ACC112 (cell line): ENCODE measurements at regions not wholly inside any gene's neighbourhood (a gene's known extent, or its start where the extent isn't known, plus 50 kb on each side); places are given as distances from the start of the nearest gene placed in this dataset.

ENCODE experiments used
- H2AFZ ChIP-seq: fragments of 200-600 bp; sonication (generic); one replicate; pipeline ENCODE4 v1.6.0; 2017; ENCODE audit warnings: antibody characterized with exemption, low read length; ENCODE audit not compliant: unreplicated experiment
- H3K27ac ChIP-seq: fragments of 200-600 bp; sonication (generic); 2 replicates; pipeline ENCODE4 v1.5.1; 2014; ENCODE audit warnings: low read depth, mild to moderate bottlenecking, antibody characterized with exemption, low read length, moderate library complexity
- H3K27me3 ChIP-seq: fragments of 200-600 bp; sonication (generic); 2 replicates; pipeline ENCODE4 v1.6.1; 2014; ENCODE audit warnings: mild to moderate bottlenecking, antibody characterized with exemption, low read length, moderate library complexity, mixed read lengths; ENCODE audit not compliant: insufficient read depth
- H3K36me3 ChIP-seq: fragments of 200-600 bp; sonication (generic); 2 replicates; pipeline ENCODE4 v1.6.1; 2016; ENCODE audit warnings: mild to moderate bottlenecking, antibody characterized with exemption, low read length, moderate library complexity, mixed read lengths; ENCODE audit not compliant: insufficient read depth
- H3K4me1 ChIP-seq: fragments of 200-600 bp; sonication (generic); one replicate; pipeline ENCODE4 v1.6.1; 2016; ENCODE audit warnings: low read length, mixed read lengths; ENCODE audit not compliant: insufficient read depth, unreplicated experiment, control insufficient read depth
- H3K4me3 ChIP-seq: fragments of 200-600 bp; sonication (generic); 2 replicates; pipeline ENCODE4 v1.5.1; 2014; ENCODE audit warnings: mild to moderate bottlenecking, low read depth, low read length
- H3K79me2 ChIP-seq: fragments of 200-600 bp; sonication (generic); one replicate; pipeline ENCODE4 v1.6.0; 2016; ENCODE audit warnings: low read length; ENCODE audit not compliant: control insufficient read depth, unreplicated experiment, insufficient read depth

GRCh38 chr6:40780637-40781036 lies 193.5 kb upstream of the LRFN2 start:
- H3K79me2 ChIP-seq, result no peaks in the 10 kb centered on the region
- no peak overlapping the region for H3K4me3 ChIP-seq
- no peaks in the 10 kb centered on the region for H3K27me3 ChIP-seq
- H3K27ac ChIP-seq, result no peak overlapping the region
- H2AFZ ChIP-seq, result no peak overlapping the region
- no peaks in the 10 kb centered on the region for H3K36me3 ChIP-seq
- peaks cover 5% of the 10 kb centered on the region for H3K4me1 ChIP-seq

DNA sequence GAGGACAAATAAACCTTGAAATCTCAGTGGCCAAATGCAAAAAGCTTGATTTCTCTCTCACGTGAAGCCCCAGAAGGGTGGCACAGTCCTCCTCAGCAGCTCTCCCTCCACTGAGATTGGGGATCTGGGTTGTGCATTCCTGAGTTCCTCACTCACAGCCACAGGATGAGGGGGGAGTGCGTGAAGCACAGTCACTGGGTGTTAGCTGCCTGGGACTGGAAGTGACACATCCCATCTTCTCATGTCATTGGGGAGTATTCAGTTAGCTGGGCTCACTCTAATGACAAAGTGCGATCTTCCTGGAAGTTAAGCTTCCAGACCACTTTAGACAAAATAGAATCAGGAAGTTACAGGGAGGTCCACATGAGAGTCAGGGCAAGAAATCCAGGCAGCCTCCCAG lies 192.2 kb upstream of the LRFN2 start:
- Histone ChIP-seq H3K4me3 (no peak overlapping the region), H3K4me1 (peaks cover 5% of the 10 kb centered on the region), H3K36me3 (no peaks in the 10 kb centered on the region), H3K79me2 (no peaks in the 10 kb centered on the region), H2AFZ (no peak overlapping the region), H3K27me3 (no peaks in the 10 kb centered on the region), H3K27ac (no peak overlapping the region)

- H3K4me1 ChIP-seq, result peaks cover 5% of the 10 kb centered on the region
- H2AFZ ChIP-seq, result no peak overlapping the region
- no peaks in the 10 kb centered on the region for H3K27me3 ChIP-seq
- H3K36me3 ChIP-seq, result no peaks in the 10 kb centered on the region
- no peaks in the 10 kb centered on the region for H3K79me2 ChIP-seq
- H3K27ac ChIP-seq, result no peak overlapping the region
- no peak overlapping the region for H3K4me3 ChIP-seq
These were observed 191.8 kb upstream of the LRFN2 start for GRCh38 chr6:40778918-40779317.

GRCh38 chr6:40778196-40778595 lies 191.0 kb upstream of the LRFN2 start:
- Histone ChIP-seq H2AFZ (no peak overlapping the region), H3K27me3 (no peaks in the 10 kb centered on the region), H3K4me1 (peaks cover 5% of the 10 kb centered on the region), H3K4me3 (no peak overlapping the region), H3K79me2 (no peaks in the 10 kb centered on the region), H3K36me3 (no peaks in the 10 kb centered on the region), H3K27ac (no peak overlapping the region)

DNA sequence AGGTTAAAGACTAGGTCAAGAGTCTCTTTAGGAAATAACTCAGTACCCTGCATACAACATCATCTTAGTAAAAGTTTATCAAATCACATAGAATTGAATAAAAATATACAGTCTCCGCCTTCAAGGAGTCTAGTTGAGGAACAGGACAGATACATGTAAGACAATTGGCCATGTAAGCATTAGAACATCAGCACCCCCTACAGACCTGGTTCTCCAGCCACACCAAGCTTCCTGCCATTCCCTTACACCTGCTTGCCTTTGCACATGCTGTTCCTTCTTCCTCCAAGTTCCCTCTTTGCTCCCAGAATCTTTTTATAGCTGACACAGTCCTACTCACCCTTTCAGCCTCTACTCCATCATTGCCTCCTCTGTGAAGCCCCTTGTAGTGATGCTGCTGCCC lies 187.8 kb upstream of the LRFN2 start:
- Histone ChIP-seq H3K36me3 (no peaks in the 10 kb centered on the region), H3K4me3 (no peak overlapping the region), H3K27ac (no peak overlapping the region), H3K4me1 (peaks cover 5% of the 10 kb centered on the region), H2AFZ (no peak overlapping the region), H3K79me2 (no peaks in the 10 kb centered on the region), H3K27me3 (0 out of 2 replicates have a peak, but pooled peaks cover 6% of the 10 kb centered on the region)

DNA sequence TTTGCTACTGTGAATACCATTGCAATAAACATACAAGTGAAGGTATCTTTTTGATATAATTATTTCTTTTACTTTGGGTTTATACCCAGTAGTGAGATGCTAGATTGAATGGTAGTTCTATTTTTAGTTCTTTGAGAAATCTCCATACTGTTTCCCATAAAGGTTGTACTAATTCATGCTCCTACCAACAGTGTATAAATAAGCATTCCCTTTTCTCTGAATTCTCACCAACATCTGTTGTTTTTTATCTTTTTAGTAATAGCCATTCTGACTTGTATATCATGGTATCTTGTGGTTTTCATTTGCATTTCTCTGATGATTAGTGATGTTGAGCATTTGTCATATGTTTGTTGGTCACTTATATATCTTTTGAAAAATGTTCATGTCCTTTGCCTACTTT lies 183.6 kb upstream of the LRFN2 start:
- H3K4me3 ChIP-seq, result no peak overlapping the region
- H3K27me3 ChIP-seq, result 0 out of 2 replicates have a peak, but pooled peaks cover 6% of the 10 kb centered on the region
- H3K27ac ChIP-seq, result no peak overlapping the region
- H3K36me3 ChIP-seq, result no peaks in the 10 kb centered on the region
- H3K79me2 ChIP-seq, result no peaks in the 10 kb centered on the region
- no peaks in the 10 kb centered on the region for H3K4me1 ChIP-seq
- no peak overlapping the region for H2AFZ ChIP-seq

- H3K27ac ChIP-seq, result no peak overlapping the region
- no peak overlapping the region for H2AFZ ChIP-seq
- H3K4me3 ChIP-seq, result no peak overlapping the region
- H3K36me3 ChIP-seq, result no peaks in the 10 kb centered on the region
- H3K4me1 ChIP-seq, result no peaks in the 10 kb centered on the region
- no peaks in the 10 kb centered on the region for H3K79me2 ChIP-seq
- H3K27me3 ChIP-seq, result no peaks in the 10 kb centered on the region
These were observed 177.6 kb upstream of the LRFN2 start for GRCh38 chr6:40764726-40765125.

DNA sequence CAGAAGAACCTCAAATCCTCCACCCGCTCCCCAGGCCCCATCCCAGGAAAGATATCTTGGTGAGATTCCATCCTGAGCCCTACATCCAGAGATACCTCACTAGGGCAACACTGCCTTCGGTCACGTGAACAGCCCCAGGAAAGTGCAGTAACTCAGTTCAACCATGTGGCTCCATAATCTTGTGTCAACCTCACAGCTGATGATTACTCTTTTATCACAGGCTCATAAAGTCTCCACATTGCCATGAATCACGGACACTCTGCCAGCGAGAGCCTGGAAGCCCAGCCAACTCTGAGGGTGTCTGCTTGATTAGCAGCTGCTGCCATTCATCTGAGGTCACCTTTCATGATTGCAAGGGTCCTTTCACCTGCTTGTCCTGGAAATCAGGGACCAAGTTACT lies 175.8 kb upstream of the LRFN2 start:
- no peaks in the 10 kb centered on the region for H3K27me3 ChIP-seq
- no peak overlapping the region for H3K27ac ChIP-seq
- no peaks in the 10 kb centered on the region for H3K4me1 ChIP-seq
- H2AFZ ChIP-seq, result no peak overlapping the region
- no peak overlapping the region for H3K4me3 ChIP-seq
- H3K36me3 ChIP-seq, result no peaks in the 10 kb centered on the region
- no peaks in the 10 kb centered on the region for H3K79me2 ChIP-seq

DNA sequence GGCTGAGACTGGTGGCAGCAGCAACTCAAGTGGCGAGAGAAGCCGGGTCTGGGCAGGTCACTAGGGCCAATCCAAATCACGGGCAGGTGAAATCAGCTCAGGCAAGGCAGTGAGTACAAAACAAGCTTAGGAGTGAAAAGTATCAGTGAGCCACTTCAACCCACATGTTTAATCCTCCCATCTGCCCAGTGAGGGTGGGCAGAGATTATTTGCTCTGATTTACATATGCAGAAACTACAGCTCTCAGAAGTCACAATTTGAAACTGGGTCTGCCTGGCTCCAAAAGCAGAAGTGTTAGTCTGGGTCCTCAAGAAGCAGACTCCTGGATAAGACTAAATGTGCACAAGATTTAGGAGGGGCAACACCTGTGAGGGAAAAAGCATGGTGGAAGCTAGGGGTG lies 173.7 kb upstream of the LRFN2 start:
- Histone ChIP-seq H3K79me2 (no peaks in the 10 kb centered on the region), H3K27ac (no peak overlapping the region), H3K4me1 (no peaks in the 10 kb centered on the region), H3K4me3 (no peak overlapping the region), H3K27me3 (no peaks in the 10 kb centered on the region), H2AFZ (no peak overlapping the region), H3K36me3 (no peaks in the 10 kb centered on the region)

DNA sequence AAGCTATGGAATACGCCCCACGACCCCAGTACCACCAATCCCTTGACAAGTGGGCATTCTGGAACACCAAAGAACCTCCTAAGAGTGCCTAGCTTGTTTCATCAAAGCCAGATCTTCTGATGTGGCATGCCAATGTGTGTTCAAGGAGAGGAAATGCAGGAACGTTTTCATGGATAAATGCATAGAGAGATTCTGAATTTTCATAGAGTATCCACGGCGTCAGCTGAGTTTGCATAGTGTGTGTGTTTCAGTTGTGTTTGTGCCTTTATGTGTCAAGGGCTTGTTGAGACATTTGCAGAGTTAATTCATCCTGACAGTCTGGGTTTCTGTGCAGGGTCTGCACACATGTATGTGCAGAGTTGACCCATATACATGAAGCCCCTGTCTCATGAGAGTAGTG lies 172.7 kb upstream of the LRFN2 start:
- no peak overlapping the region for H2AFZ ChIP-seq
- H3K27me3 ChIP-seq, result no peaks in the 10 kb centered on the region

GRCh38 chr6:40759264-40759663 lies 172.1 kb upstream of the LRFN2 start:
- Histone ChIP-seq H3K79me2 (no peaks in the 10 kb centered on the region), H3K27me3 (no peaks in the 10 kb centered on the region), H3K4me1 (no peaks in the 10 kb centered on the region), H3K27ac (no peak overlapping the region), H3K36me3 (no peaks in the 10 kb centered on the region), H2AFZ (no peak overlapping the region), H3K4me3 (no peak overlapping the region)

More for the DNA sequence above, 172.7 kb upstream of the LRFN2 start:
- no peaks in the 10 kb centered on the region for H3K79me2 ChIP-seq
- no peak overlapping the region for H3K4me3 ChIP-seq
- no peak overlapping the region for H3K27ac ChIP-seq
- no peaks in the 10 kb centered on the region for H3K4me1 ChIP-seq
- H3K36me3 ChIP-seq, result no peaks in the 10 kb centered on the region
